OCI-LY1 (cell line): ENCODE measurements at regions not wholly inside any gene's neighbourhood (a gene's known extent, or its start where the extent isn't known, plus 50 kb on each side); places are given as distances from the start of the nearest gene placed in this dataset.
"Not testable (repeated sequence)": the region's sequence is repeated elsewhere in the genome, so short reads cannot be mapped to it uniquely, and the experiment has no call there.

ENCODE experiments used
- CTCF ChIP-seq: fragments of 200-600 bp; sonication (generic), shearing (Covaris generic); IDR thresholded peaks from 2 replicates; pipeline ENCODE4 v1.5.1; 2017; ENCODE audit warnings: mild to moderate bottlenecking, antibody characterized with exemption, low read length, moderate library complexity, mixed read lengths
- EZH2 ChIP-seq: fragments of 200-600 bp; sonication (generic), shearing (Covaris generic); IDR thresholded peaks from 2 replicates; pipeline ENCODE4 v1.8.0; 2017; ENCODE audit warnings: borderline replicate concordance, mixed run types, mild to moderate bottlenecking, antibody characterized with exemption, low read length, moderate library complexity, mixed read lengths

GRCh38 chr5:21496056-21496455, 1357.1 kb downstream of the CDH12 start:
- TF ChIP-seq CTCF, EZH2: not testable (repeated sequence)
